ENCODE measurements at regions not wholly inside any gene's neighbourhood (a gene's known extent, or its start where the extent isn't known, plus 50 kb on each side); places are given as distances from the start of the nearest gene placed in this dataset.

GRCh38 chr17:68812876-68813584 is 142.2 kb downstream of the ABCA8 start:
- Histone ChIP-seq H3K9me3 (ENCODE audit: low read depth, low read length) (no peaks in the 10 kb centered on the region), H3K4me1 (ENCODE audit: insufficient read depth, low read length) (no peaks in the 10 kb centered on the region), H3K27me3 (ENCODE audit: insufficient read depth, low read length) (no peaks in the 10 kb centered on the region), H3K4me3 (ENCODE audit: low read length) (no peak overlapping the region)

GRCh38 chr17:68809148-68809547 is 146.0 kb downstream of the ABCA8 start:
- H3K4me3 ChIP-seq (ENCODE audit: low read length): no peak overlapping the region
- H3K27me3 ChIP-seq (ENCODE audit: insufficient read depth, low read length): no peaks in the 10 kb centered on the region
- H3K4me1 ChIP-seq (ENCODE audit: insufficient read depth, low read length): no peaks in the 10 kb centered on the region
- H3K9me3 ChIP-seq (ENCODE audit: low read depth, low read length): no peaks in the 10 kb centered on the region

GRCh38 chr17:68807998-68808772 is 147.0 kb downstream of the ABCA8 start:
- no peaks in the 10 kb centered on the region for H3K4me1 ChIP-seq (ENCODE audit: insufficient read depth, low read length)
- no peak overlapping the region for H3K4me3 ChIP-seq (ENCODE audit: low read length)
- no peaks in the 10 kb centered on the region for H3K27me3 ChIP-seq (ENCODE audit: insufficient read depth, low read length)
- no peaks in the 10 kb centered on the region for H3K9me3 ChIP-seq (ENCODE audit: low read depth, low read length)

GRCh38 chr17:68805609-68806008 is 149.6 kb downstream of the ABCA8 start:
- no peaks in the 10 kb centered on the region for H3K4me1 ChIP-seq (ENCODE audit: insufficient read depth, low read length)
- no peaks in the 10 kb centered on the region for H3K9me3 ChIP-seq (ENCODE audit: low read depth, low read length)
- no peak overlapping the region for H3K4me3 ChIP-seq (ENCODE audit: low read length)
- no peaks in the 10 kb centered on the region for H3K27me3 ChIP-seq (ENCODE audit: insufficient read depth, low read length)

- H3K9me3 ChIP-seq (ENCODE audit: low read depth, low read length): no peaks in the 10 kb centered on the region
Observed at GRCh38 chr17:68804777-68805520, 150.2 kb downstream of the ABCA8 start.

GRCh38 chr17:68803164-68803929 is 151.8 kb downstream of the ABCA8 start:
- Histone ChIP-seq H3K4me1 (ENCODE audit: insufficient read depth, low read length) (no peaks in the 10 kb centered on the region), H3K9me3 (ENCODE audit: low read depth, low read length) (no peaks in the 10 kb centered on the region), H3K4me3 (ENCODE audit: low read length) (no peak overlapping the region)

More at GRCh38 chr17:68804777-68805520, 150.2 kb downstream of the ABCA8 start:
- Histone ChIP-seq H3K4me1 (ENCODE audit: insufficient read depth, low read length) (no peaks in the 10 kb centered on the region), H3K4me3 (ENCODE audit: low read length) (no peak overlapping the region), H3K27me3 (ENCODE audit: insufficient read depth, low read length) (no peaks in the 10 kb centered on the region)

GRCh38 chr17:68801335-68802247 is 153.6 kb downstream of the ABCA8 start:
- no peaks in the 10 kb centered on the region for H3K9me3 ChIP-seq (ENCODE audit: low read depth, low read length)
- no peaks in the 10 kb centered on the region for H3K27me3 ChIP-seq (ENCODE audit: insufficient read depth, low read length)
- H3K4me3 ChIP-seq (ENCODE audit: low read length): no peak overlapping the region
- no peaks in the 10 kb centered on the region for H3K4me1 ChIP-seq (ENCODE audit: insufficient read depth, low read length)

More at GRCh38 chr17:68803164-68803929, 151.8 kb downstream of the ABCA8 start:
- H3K27me3 ChIP-seq (ENCODE audit: insufficient read depth, low read length): no peaks in the 10 kb centered on the region

- Histone ChIP-seq H3K9me3 (ENCODE audit: low read depth, low read length) (no peaks in the 10 kb centered on the region), H3K4me3 (ENCODE audit: low read length) (no peak overlapping the region), H3K27me3 (ENCODE audit: insufficient read depth, low read length) (no peaks in the 10 kb centered on the region), H3K4me1 (ENCODE audit: insufficient read depth, low read length) (no peaks in the 10 kb centered on the region)
Observed at GRCh38 chr17:68800751-68801150, 154.4 kb downstream of the ABCA8 start.

GRCh38 chr17:68794636-68795434 is 160.4 kb downstream of the ABCA8 start:
- no peaks in the 10 kb centered on the region for H3K9me3 ChIP-seq (ENCODE audit: low read depth, low read length)
- H3K4me1 ChIP-seq (ENCODE audit: insufficient read depth, low read length): peaks cover 43% of the 10 kb centered on the region
- H3K4me3 ChIP-seq (ENCODE audit: low read length): no peak overlapping the region
- H3K27me3 ChIP-seq (ENCODE audit: insufficient read depth, low read length): no peaks in the 10 kb centered on the region

- no peaks in the 10 kb centered on the region for H3K27me3 ChIP-seq (ENCODE audit: insufficient read depth, low read length)
- no peak overlapping the region for H3K4me3 ChIP-seq (ENCODE audit: low read length)
- peaks cover 43% of the 10 kb centered on the region for H3K4me1 ChIP-seq (ENCODE audit: insufficient read depth, low read length)
- H3K9me3 ChIP-seq (ENCODE audit: low read depth, low read length): no peaks in the 10 kb centered on the region
Observed at GRCh38 chr17:68792873-68793272, 162.3 kb downstream of the ABCA8 start.

- peaks cover 43% of the 10 kb centered on the region for H3K4me1 ChIP-seq (ENCODE audit: insufficient read depth, low read length)
- H3K9me3 ChIP-seq (ENCODE audit: low read depth, low read length): no peaks in the 10 kb centered on the region
- H3K4me3 ChIP-seq (ENCODE audit: low read length): no peak overlapping the region
- H3K27me3 ChIP-seq (ENCODE audit: insufficient read depth, low read length): no peaks in the 10 kb centered on the region
Observed at GRCh38 chr17:68792042-68792685, 163.0 kb downstream of the ABCA8 start.

- Histone ChIP-seq H3K27me3 (ENCODE audit: insufficient read depth, low read length) (no peaks in the 10 kb centered on the region), H3K4me1 (ENCODE audit: insufficient read depth, low read length) (peaks cover 43% of the 10 kb centered on the region), H3K4me3 (ENCODE audit: low read length) (no peak overlapping the region), H3K9me3 (ENCODE audit: low read depth, low read length) (no peaks in the 10 kb centered on the region)
Observed at GRCh38 chr17:68790931-68791330, 164.3 kb downstream of the ABCA8 start.

- H3K4me1 ChIP-seq (ENCODE audit: insufficient read depth, low read length): peaks cover 43% of the 10 kb centered on the region
- H3K4me3 ChIP-seq (ENCODE audit: low read length): no peak overlapping the region
- H3K27me3 ChIP-seq (ENCODE audit: insufficient read depth, low read length): no peaks in the 10 kb centered on the region
- H3K9me3 ChIP-seq (ENCODE audit: low read depth, low read length): no peaks in the 10 kb centered on the region
Observed at GRCh38 chr17:68790492-68790891, 164.7 kb downstream of the ABCA8 start.

Data from mononuclear cell (primary cell).